GM19372 (cell line): ENCODE measurements at regions not wholly inside any gene's neighbourhood (a gene's known extent, or its start where the extent isn't known, plus 50 kb on each side); places are given as distances from the start of the nearest gene placed in this dataset.

Experiments used
- ATAC-seq: cut with Tn5 transposase; IDR thresholded peaks from one replicate; pipeline ENCODE4 v1.9.1; 2021; ENCODE audit warnings: mild to moderate bottlenecking, low read depth, moderate library complexity; ENCODE audit not compliant: unreplicated experiment

DNA sequence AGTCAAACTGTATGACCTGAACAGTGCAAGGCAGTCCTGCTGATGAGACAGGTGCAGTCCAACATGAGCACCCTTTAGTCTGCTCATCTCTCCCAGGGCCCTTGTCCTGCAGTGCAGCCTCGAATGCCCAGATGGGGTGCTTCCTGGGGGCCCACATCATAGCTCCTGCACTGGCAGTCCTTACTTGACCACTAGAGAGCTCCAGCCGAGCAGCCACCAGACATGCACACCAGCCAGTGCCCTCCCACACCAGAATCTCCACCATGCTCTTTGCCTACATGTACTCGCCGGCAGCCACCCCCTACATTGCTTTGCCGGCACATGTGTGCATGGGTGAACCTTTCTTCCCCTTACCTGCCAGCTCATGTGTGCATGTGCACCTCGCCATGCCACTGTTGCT is 188.8 kb upstream of the GULP1 start:
- ATAC-seq = no peak

GRCh38 chr2:188114014-188114413 is 177.7 kb upstream of the GULP1 start:
- no peak for ATAC-seq

GRCh38 chr2:188117706-188118105 is 174.0 kb upstream of the GULP1 start:
- ATAC-seq = no peak

DNA sequence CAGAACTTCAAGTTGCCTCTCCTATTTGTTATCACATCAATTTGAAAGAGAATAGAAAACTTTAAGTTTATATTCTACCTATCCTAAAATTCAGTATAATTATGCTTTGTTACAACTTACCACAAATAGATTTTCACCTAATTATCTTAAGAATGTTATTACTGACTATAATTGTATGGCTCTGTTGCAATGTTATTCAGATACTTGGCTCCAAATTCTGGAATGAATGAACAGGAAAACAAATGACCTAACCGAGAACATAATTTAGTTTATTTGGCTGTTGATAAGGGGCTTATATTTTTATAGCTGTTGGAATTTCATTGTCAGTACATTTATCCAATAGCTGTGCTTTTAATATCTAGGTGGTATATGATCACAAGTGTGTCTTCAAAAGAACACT is 173.2 kb upstream of the GULP1 start:
- ATAC-seq = no peak

DNA sequence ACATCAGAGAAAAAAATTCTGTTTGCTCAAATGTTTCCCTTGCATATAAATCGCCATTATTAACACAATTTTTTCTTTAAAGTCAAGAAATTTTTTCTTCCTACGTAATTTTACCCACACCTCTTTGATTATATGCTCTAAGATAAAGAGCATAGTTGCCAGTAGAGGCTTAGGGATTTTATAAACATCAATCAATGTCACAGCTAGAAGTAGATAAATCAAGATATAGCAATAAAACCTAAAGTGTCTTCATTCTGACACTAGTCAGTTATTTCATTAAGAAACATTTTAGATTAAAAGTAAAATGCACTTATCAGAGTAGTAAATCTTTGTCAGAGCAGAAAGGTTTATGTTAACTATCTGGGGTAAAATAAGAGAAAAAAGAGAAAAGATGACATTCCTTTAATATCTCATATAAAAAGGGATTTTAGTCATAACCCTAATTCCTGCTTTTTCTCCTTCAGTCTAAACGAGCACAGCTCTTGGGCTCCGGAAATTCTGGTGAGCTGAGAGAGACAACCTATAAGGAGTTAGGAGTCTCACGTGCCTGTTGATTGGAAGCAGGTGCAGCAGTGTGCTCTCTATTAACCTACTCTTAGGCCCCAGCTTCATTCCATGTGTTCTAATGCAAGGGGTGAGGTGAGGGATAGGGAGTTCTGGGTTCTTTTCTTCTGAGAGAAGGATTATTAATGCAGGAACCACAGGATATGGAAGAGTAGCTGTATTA is 172.4 kb upstream of the GULP1 start:
- ATAC-seq = no peak

- no peak for ATAC-seq
Measured at GRCh38 chr2:188122985-188123384, 168.7 kb upstream of the GULP1 start.

DNA sequence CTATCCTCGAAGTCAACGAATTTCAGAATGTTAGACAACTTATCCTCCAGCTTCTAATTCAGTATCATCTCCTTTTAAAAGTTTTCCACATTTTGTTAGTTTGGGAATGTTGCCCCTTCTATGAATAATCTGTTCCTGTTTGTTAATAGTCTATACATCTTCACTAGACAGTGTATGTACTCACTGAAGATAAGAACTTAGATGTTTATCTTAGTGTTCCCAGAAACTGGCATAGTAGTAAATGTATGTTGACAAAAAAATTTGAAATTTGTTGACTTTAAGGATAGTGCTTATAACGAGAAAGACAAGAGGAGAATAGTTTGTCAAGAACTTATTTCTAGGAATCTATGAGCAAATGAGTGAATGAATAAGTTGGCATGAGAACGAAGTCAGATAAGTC is 162.0 kb upstream of the GULP1 start:
- ATAC-seq = no peak

DNA sequence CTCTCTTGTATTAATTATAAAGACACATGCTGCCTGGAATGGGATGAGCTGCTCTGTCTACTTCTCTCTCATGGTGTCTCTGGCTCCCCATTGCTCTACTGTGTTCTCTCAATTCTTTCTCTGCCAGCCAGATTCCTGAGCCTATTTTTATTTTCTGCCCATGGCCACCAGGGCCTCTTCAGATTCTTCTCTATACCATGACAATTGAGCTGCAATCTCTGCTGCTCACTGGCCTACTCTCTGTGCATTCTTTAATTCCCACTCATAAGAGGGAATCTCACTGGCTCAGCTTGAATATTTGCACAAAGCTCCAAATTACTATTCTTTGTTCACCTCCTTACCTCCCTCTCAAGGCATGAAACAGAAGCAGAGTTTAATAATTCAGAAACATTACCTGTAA is 161.4 kb upstream of the GULP1 start:
- no peak for ATAC-seq

GRCh38 chr2:188131281-188131680 is 160.4 kb upstream of the GULP1 start:
- ATAC-seq = no peak

GRCh38 chr2:188132385-188132784 is 159.3 kb upstream of the GULP1 start:
- no peak for ATAC-seq

- no peak for ATAC-seq
Measured at GRCh38 chr2:188134241-188134640, 157.4 kb upstream of the GULP1 start.

DNA sequence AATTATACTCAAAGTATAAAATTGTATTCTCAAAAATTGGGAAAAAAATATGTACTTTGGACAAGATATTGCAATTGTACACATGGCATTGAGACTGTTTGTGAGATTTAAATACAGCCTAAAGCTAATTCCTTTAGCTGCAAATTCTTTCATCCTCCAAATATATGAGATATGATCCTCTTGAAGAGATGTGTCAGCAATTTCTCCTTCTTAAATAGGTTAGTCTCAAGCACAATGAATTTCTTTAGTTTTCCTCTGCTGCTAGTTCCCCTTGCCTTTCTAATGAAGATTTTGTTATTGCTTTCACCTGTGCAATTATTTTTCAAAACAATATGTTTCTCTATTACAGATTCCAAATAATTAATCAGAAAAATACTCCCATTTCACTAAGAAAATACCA is 153.4 kb upstream of the GULP1 start:
- no peak for ATAC-seq

DNA sequence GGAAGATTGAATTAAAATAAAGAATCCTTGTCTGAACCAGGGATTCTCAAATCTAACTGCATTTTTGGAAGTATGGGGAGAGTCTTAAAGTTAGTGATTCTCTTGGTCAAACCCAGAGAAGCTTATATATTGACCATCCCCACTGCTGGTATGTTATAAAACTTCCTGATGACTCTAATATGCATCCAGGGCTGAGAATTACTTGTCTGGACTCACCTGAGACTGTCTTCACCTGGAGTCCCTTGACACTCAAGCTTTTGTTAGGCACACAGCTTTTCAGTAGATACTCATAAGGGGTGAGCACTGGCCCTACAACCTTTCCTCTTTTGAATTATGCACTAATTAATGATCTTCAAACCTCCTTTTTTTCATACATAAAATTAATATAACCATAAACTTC is 149.6 kb upstream of the GULP1 start:
- no peak for ATAC-seq

DNA sequence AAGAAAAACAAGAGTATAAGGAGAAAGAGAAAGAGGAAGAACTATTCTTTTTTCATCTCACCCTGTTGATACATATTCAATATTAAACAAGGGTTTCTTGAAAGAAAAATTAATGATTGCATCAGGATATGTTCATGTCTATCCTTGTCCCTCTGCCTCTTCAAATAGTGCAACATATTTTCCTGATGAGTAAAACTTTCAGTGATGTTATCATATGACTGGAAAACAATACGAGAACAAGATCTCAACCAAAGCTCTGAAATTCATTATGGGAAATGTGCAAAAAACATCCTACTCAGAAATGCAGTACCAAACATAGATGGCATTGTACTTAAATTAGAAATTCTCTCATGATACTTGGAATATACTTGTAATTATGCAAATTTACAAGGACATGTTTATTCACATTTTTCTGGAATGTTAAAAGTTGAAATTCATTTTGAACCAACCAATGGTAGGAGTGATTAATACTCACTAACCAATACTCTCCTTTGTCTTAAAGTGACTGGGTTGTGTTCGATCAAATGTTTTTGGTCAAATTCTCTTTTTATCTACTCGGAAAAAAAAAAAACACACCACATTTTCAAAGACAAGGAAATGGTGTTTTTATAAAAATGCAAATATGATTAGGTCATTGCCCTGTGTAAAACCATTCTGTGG is 148.9 kb upstream of the GULP1 start:
- no peak for ATAC-seq

- no peak for ATAC-seq
Measured at GRCh38 chr2:188145885-188146284, 145.8 kb upstream of the GULP1 start.

DNA sequence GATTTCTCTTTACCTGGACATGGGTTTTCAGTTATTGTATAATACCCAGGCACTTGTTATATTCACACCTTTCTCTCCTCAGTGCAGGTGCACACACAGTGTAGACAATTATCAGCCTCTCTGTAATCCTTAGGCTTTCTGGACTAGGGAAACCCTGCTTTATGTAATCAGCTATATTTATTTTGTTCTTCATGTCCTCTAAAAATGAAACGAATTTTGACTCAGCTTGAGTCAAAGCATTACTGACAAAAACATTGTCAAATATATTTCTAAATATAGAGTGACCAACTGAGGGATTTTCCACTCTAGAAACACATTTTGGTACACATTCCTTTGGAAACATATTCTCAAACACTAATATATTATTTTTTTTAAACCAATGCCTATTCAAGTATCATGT is 144.8 kb upstream of the GULP1 start:
- ATAC-seq = no peak

GRCh38 chr2:188151670-188152069 is 140.0 kb upstream of the GULP1 start:
- no peak for ATAC-seq

DNA sequence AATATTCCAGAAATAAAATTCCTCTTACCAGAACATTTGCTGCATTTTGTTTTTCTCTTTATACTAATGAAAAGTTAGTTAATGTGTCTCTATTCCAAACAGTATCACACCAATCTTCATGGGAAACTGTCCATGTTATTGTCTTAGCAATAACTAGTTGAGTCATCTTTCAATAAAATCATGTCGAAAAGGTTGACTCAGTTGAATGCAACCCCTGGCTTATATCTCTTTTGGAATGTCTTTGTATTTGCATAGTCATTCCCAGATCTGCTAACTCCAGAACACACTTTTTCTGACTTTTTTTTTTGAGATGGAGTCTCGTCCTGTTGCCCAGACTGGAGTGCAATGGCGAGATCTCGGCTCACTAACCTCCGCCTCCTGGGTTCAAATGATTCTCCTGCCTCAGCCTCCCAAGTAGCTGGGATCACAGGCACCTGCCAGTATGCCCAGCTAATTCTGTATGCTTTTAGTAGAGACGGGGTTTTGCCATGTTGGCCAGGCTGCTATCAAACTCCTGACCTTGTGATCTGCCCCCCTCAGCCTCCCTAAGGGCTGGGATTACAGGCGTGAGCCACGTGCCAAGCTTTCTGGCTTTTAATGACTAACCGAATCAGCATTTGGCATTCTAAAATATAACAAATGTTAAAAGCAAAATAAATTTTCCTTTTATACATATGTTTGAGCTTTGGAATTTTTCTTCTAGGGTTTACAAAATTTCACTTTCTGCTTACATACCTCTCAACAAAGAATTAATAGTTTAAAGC is 133.2 kb upstream of the GULP1 start:
- no peak for ATAC-seq

- ATAC-seq = no peak
Measured at GRCh38 chr2:188159484-188159883, 132.2 kb upstream of the GULP1 start.

DNA sequence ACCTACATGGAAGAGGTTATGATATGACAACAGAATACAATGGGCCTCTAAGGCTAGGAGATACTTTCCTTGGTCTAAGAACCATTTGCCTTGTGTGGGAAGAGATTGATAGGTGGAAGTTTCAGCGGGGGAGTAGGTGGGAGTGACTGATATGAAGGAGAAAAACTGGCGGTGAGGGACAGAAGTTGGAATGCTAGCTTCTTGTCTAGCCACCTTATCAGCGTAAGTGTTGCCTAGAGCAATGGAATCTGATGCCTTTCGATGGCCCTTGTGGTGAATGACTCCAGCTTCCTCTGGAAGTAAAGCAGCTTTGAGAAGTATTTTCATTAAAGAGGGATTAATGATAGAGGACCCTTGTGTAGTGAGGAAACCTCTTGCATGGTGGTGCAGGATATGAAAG is 121.3 kb upstream of the GULP1 start:
- ATAC-seq = no peak

- ATAC-seq = no peak
Measured at GRCh38 chr2:188176620-188177019, 115.1 kb upstream of the GULP1 start.
